HFF-Myc (cell line): ENCODE measurements at regions not wholly inside any gene's neighbourhood (a gene's known extent, or its start where the extent isn't known, plus 50 kb on each side); places are given as distances from the start of the nearest gene placed in this dataset.

ENCODE experiments used
- DNase-seq: peaks from one replicate; pipeline ENCODE4 v3.0.0-alpha.2; 2011; ENCODE audit warnings: low read depth; ENCODE audit errors: extremely low read depth
- H3K4me3 ChIP-seq: replicated peaks from 2 replicates; pipeline ENCODE4 v1.5.1; 2011; ENCODE audit warnings: low read depth, mild to moderate bottlenecking, control low read depth, low read length
- CTCF ChIP-seq: IDR thresholded peaks from 2 replicates; pipeline ENCODE4 v1.5.1; 2012; ENCODE audit warnings: mild to moderate bottlenecking, low read depth, low read length, control low read depth; ENCODE audit errors: missing control alignments

- DNase-seq = no peak
- TF ChIP-seq CTCF = no peak
- H3K4me3 ChIP-seq = no peak overlapping the region
Observed at GRCh38 chr6:12582421-12583110, 134.0 kb upstream of the PHACTR1 start.

- no peak for TF ChIP-seq CTCF
- H3K4me3 ChIP-seq = no peak overlapping the region
- no peak for DNase-seq
Observed at GRCh38 chr6:12584631-12585405, 131.7 kb upstream of the PHACTR1 start.

- no peak overlapping the region for H3K4me3 ChIP-seq
- DNase-seq = no peak
- no peak for TF ChIP-seq CTCF
Observed at GRCh38 chr6:12585497-12585958, 131.0 kb upstream of the PHACTR1 start.

- no peak for TF ChIP-seq CTCF
- no peak overlapping the region for H3K4me3 ChIP-seq
- DNase-seq = no peak
Observed at GRCh38 chr6:12586721-12587480, 129.7 kb upstream of the PHACTR1 start.

- no peak for TF ChIP-seq CTCF
- DNase-seq = no peak
- no peak overlapping the region for H3K4me3 ChIP-seq
Observed at GRCh38 chr6:12590901-12591300, 125.7 kb upstream of the PHACTR1 start.

- H3K4me3 ChIP-seq = no peak overlapping the region
- TF ChIP-seq CTCF = no peak
- no peak for DNase-seq
Observed at GRCh38 chr6:12592634-12593033, 123.9 kb upstream of the PHACTR1 start.
